Activated T-cell treated with anti-CD3 and anti-CD28 coated beads, Interleukin-2, amount 50 U/mL, for 4 hours (primary cell): ENCODE measurements at regions not wholly inside any gene's neighbourhood (a gene's known extent, or its start where the extent isn't known, plus 50 kb on each side); places are given as distances from the start of the nearest gene placed in this dataset.
"Not testable (repeated sequence)": the region's sequence is repeated elsewhere in the genome, so short reads cannot be mapped to it uniquely, and the experiment has no call there.

Source experiments
- ATAC-seq, 2 donors: fragments of 200-7000 bp; cut with Tn5 transposase; one replicate each; pipeline ENCODE4 v1.10.0; 2021
- DNase-seq: peaks from one replicate; pipeline ENCODE4 v3.0.0-alpha.2; 2020
- H3K27me3 Mint-ChIP-seq: one replicate; pipeline ENCODE4 v1.8.0; 2021; ENCODE audit warnings: low read depth, mixed read lengths
- H3K36me3 Mint-ChIP-seq: one replicate; pipeline ENCODE4 v1.8.0; 2022; ENCODE audit warnings: mixed read lengths; ENCODE audit not compliant: insufficient read depth
- H3K4me1 Mint-ChIP-seq: one replicate; pipeline ENCODE4 v1.8.0; 2021; ENCODE audit warnings: low read depth, mixed read lengths
- H3K4me3 Mint-ChIP-seq: one replicate; pipeline ENCODE4 v1.8.0; 2021; ENCODE audit warnings: mild to moderate bottlenecking, moderate library complexity, mixed read lengths
- H3K9me3 Mint-ChIP-seq: one replicate; pipeline ENCODE4 v1.8.0; 2021; ENCODE audit warnings: mixed read lengths

DNA sequence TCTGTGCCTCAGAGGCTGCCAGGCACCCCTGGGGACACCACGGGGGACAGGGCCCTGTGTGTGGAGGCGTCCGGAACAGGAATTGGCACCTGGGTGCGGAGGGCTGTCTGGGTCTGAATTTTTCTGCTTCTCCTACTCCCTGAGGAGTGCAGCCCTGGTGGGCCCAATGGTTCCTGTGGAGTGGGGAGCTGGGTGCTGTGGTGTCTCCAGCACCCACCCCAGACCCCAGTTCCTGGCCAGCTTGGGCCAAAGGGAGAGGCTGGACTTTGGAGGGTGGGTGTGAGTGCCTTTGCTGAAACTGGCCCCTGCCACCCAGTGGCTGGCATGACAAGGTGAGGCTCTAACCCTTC lies 240.6 kb downstream of the GOLGA6L6 start:
- not testable (repeated sequence) for H3K36me3 Mint-ChIP-seq, H3K4me3 Mint-ChIP-seq, H3K9me3 Mint-ChIP-seq, ATAC-seq, H3K27me3 Mint-ChIP-seq, H3K4me1 Mint-ChIP-seq, DNase-seq

- not testable (repeated sequence) for ATAC-seq, H3K36me3 Mint-ChIP-seq, H3K27me3 Mint-ChIP-seq, H3K9me3 Mint-ChIP-seq, H3K4me3 Mint-ChIP-seq, DNase-seq, H3K4me1 Mint-ChIP-seq
These were observed 241.1 kb downstream of the GOLGA6L6 start for GRCh38 chr15:20300351-20301040.

- H3K4me1 Mint-ChIP-seq, H3K9me3 Mint-ChIP-seq, DNase-seq, H3K4me3 Mint-ChIP-seq, H3K27me3 Mint-ChIP-seq, H3K36me3 Mint-ChIP-seq, ATAC-seq: not testable (repeated sequence)
These were observed 243.9 kb downstream of the GOLGA6L6 start for GRCh38 chr15:20297603-20298123.

- not testable (repeated sequence) for H3K9me3 Mint-ChIP-seq, DNase-seq, H3K27me3 Mint-ChIP-seq, H3K36me3 Mint-ChIP-seq, ATAC-seq, H3K4me1 Mint-ChIP-seq, H3K4me3 Mint-ChIP-seq
These were observed 245.3 kb downstream of the GOLGA6L6 start for GRCh38 chr15:20296261-20296660.

GRCh38 chr15:20295238-20295811 lies 246.3 kb downstream of the GOLGA6L6 start:
- Mint-ChIP-seq H3K4me3 (no peak overlapping the region), H3K9me3 (no peaks in the 10 kb centered on the region), H3K27me3 (no peaks in the 10 kb centered on the region), H3K36me3 (no peaks in the 10 kb centered on the region), H3K4me1 (no peaks in the 10 kb centered on the region)
- ATAC-seq (no peak), DNase-seq (no peak)

DNA sequence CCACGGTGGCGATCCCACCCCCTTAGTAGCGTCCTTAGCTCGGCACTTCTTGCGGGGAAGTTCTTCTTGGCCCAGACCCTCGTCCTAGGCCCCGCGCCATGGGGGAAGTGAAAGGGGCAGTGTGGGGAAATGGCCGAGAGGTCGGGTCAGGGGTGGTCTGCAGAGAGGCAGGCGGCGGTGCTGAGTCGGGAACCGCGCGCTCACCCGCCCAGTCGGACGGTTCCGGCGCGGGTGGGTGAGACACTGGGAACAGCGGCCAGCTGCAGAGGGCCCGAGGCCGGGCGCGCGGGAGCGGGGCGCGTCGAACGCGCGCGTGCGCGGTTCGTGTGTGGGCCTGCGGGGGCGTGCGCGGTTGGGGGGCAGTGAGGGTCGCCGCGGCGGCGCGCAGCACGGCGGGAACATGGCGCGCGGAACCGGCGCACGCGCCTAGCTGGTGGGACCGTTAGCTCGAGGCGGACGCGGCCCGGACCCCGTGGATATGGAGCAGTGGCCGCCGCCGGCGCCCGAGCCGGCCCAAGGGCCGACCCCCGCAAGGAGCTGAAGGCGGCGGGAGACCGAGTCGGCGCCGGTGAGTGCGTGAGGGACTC lies 246.9 kb downstream of the GOLGA6L6 start:
- ATAC-seq, result peak in 1 of 2 donors; percentile 27
- Mint-ChIP-seq H3K4me1 (no peaks in the 10 kb centered on the region), H3K27me3 (no peaks in the 10 kb centered on the region), H3K4me3 (no peak overlapping the region), H3K9me3 (no peaks in the 10 kb centered on the region), H3K36me3 (no peaks in the 10 kb centered on the region)
- DNase-seq, result no peak

- not testable (repeated sequence) for ATAC-seq, H3K27me3 Mint-ChIP-seq
These were observed 249.1 kb downstream of the GOLGA6L6 start for GRCh38 chr15:20292422-20293005.

GRCh38 chr15:20291616-20292015 lies 250.0 kb downstream of the GOLGA6L6 start:
- H3K4me3 Mint-ChIP-seq, H3K4me1 Mint-ChIP-seq, DNase-seq, H3K36me3 Mint-ChIP-seq, H3K27me3 Mint-ChIP-seq, ATAC-seq, H3K9me3 Mint-ChIP-seq: not testable (repeated sequence)

More at GRCh38 chr15:20292422-20293005, 249.1 kb downstream of the GOLGA6L6 start:
- H3K4me1 Mint-ChIP-seq, DNase-seq, H3K4me3 Mint-ChIP-seq, H3K36me3 Mint-ChIP-seq, H3K9me3 Mint-ChIP-seq: not testable (repeated sequence)

GRCh38 chr15:20290606-20291005 lies 251.0 kb downstream of the GOLGA6L6 start:
- not testable (repeated sequence) for ATAC-seq, H3K4me1 Mint-ChIP-seq, H3K4me3 Mint-ChIP-seq, H3K9me3 Mint-ChIP-seq, H3K36me3 Mint-ChIP-seq, H3K27me3 Mint-ChIP-seq, DNase-seq

DNA sequence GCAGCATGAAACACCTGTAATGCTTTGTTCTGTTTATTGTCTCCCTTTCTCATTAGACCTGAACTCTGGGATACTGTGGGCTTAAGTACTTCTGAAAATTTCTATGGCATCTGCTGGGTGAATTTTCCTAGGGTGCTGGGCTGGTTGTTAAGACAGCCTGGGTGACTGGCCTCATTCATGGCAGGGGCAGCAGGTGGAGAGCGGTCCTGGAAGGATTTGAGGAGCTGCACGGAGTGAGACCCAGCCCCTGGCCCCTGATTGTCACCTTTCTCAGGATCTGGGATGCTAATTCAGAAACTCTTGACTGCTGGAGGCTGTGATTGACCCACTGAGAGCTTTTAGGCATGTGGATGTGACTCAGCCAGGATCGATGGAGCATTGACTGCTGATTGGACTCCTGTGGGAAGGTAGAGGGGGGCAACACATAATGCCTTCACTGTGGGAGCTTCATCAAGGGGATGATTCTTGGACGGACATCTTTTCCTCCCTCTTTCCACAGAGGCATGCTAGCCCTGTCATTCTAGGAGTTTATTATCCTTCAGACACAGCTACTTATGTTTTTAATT lies 252.0 kb downstream of the GOLGA6L6 start:
- DNase-seq, H3K9me3 Mint-ChIP-seq, H3K36me3 Mint-ChIP-seq, H3K4me1 Mint-ChIP-seq, H3K27me3 Mint-ChIP-seq, H3K4me3 Mint-ChIP-seq, ATAC-seq: not testable (repeated sequence)

GRCh38 chr15:20288800-20289537 lies 252.6 kb downstream of the GOLGA6L6 start:
- H3K4me1 Mint-ChIP-seq, H3K36me3 Mint-ChIP-seq, H3K4me3 Mint-ChIP-seq, H3K9me3 Mint-ChIP-seq, H3K27me3 Mint-ChIP-seq, DNase-seq, ATAC-seq: not testable (repeated sequence)

GRCh38 chr15:20286559-20286958 lies 255.0 kb downstream of the GOLGA6L6 start:
- not testable (repeated sequence) for H3K9me3 Mint-ChIP-seq, H3K4me3 Mint-ChIP-seq, H3K36me3 Mint-ChIP-seq, H3K27me3 Mint-ChIP-seq, ATAC-seq, DNase-seq, H3K4me1 Mint-ChIP-seq

DNA sequence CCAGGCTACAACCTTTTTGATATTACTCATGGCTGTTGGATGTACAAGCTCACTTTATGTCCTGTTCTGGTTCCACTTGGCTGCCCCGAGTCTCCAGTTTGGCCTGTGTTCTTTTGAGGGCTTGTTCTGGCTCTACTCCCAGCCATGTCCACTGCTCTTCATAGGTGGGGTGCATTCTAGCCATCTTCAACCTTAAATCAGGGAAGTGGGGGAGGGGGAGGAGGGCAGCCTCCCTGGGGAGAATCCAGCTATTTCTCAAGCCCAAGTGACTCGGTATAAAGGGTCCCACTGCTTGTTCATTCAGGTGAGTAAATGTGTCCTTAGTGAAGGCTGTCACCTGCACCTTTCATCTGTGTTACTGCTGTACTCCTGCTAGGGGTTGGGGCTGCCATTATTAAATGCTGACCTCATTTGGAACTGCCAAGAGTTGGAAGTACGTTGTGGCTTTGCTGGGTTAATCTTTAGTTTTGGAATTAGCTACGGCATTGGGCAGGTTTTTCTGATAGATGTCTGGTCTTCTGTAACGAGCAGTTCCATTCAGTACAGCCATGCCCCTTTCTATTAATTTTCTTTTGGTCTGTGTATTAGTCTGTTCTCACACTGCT lies 255.8 kb downstream of the GOLGA6L6 start:
- H3K4me1 Mint-ChIP-seq, ATAC-seq, H3K36me3 Mint-ChIP-seq, DNase-seq, H3K27me3 Mint-ChIP-seq, H3K9me3 Mint-ChIP-seq, H3K4me3 Mint-ChIP-seq: not testable (repeated sequence)
